Liver (tissue), 7 donors: ENCODE measurements at regions not wholly inside any gene's neighbourhood (a gene's known extent, or its start where the extent isn't known, plus 50 kb on each side); places are given as distances from the start of the nearest gene placed in this dataset.

ENCODE experiments used
- DNase-seq: peaks from one replicate; pipeline ENCODE4 v3.0.0-alpha.2; 2017; ENCODE audit warnings: low spot score
- H3K27ac ChIP-seq, 2 donors: one replicate each; pipeline ENCODE4 v1.7.0; 2013; ENCODE audit warnings: inconsistent platforms in 2 of 2, low read length in 2 of 2, control low read depth in 1 of 2, low read depth in 1 of 2, mild to moderate bottlenecking in 1 of 2
- H3K27me3 ChIP-seq, 4 donors: one replicate each; pipeline versions ENCODE4 v1.6.1 to v1.7.0; 2013; ENCODE audit warnings: low read length in 3 of 4, inconsistent platforms in 1 of 4, mild to moderate bottlenecking in 1 of 4, moderate library complexity in 1 of 4; ENCODE audit not compliant: control insufficient read depth in 4 of 4, insufficient read depth in 4 of 4
- H3K36me3 ChIP-seq, 4 donors: one replicate each; pipeline versions ENCODE4 v1.6.1 to v1.7.0; 2013; ENCODE audit warnings: low read length in 3 of 4, mild to moderate bottlenecking in 3 of 4, low read depth in 1 of 4, moderate library complexity in 1 of 4; ENCODE audit not compliant: control insufficient read depth in 4 of 4, insufficient read depth in 3 of 4
- H3K4me1 ChIP-seq, 4 donors: one replicate each; pipeline versions ENCODE4 v1.6.1 to v1.7.0; 2013; ENCODE audit warnings: low read length in 3 of 4, mild to moderate bottlenecking in 3 of 4, moderate library complexity in 1 of 4; ENCODE audit not compliant: control insufficient read depth in 4 of 4, insufficient read depth in 4 of 4
- H3K4me3 ChIP-seq, 3 donors: one replicate each; pipeline versions ENCODE4 v1.6.1 to v1.7.0; 2013; ENCODE audit warnings: low read length in 3 of 3, control low read depth in 1 of 3, low read depth in 1 of 3, mild to moderate bottlenecking in 1 of 3
- H3K9ac ChIP-seq, 2 donors: one replicate each; pipeline ENCODE4 v1.7.0; 2013; ENCODE audit warnings: low read length in 2 of 2, mild to moderate bottlenecking in 2 of 2, moderate library complexity in 2 of 2, control low read depth in 1 of 2, low read depth in 1 of 2
- H3K9me3 ChIP-seq, 4 donors: one replicate each; pipeline versions ENCODE4 v1.6.1 to v1.7.0; 2013; ENCODE audit warnings: low read length in 3 of 4; ENCODE audit not compliant: control insufficient read depth in 4 of 4
- ATF3 ChIP-seq: IDR thresholded peaks from 2 replicates; pipeline ENCODE4 v1.6.1; 2016; ENCODE audit warnings: antibody characterized with exemption
- CTCF ChIP-seq: fragments of 150-350 bp; IDR thresholded peaks from 2 replicates; pipeline ENCODE4 v1.5.1; 2017; ENCODE audit warnings: improper control_type of control experiment, low read depth, low read length; ENCODE audit not compliant: missing input control
- EGR1 ChIP-seq, 2 donors: IDR thresholded peaks; 2 replicates each; pipeline ENCODE4 v1.6.1; 2016 to 2018; ENCODE audit warnings: antibody characterized with exemption in 2 of 2, low read depth in 2 of 2
- FOXA1 ChIP-seq: IDR thresholded peaks from 2 replicates; pipeline ENCODE4 v1.6.1; 2016; ENCODE audit warnings: antibody characterized with exemption
- FOXA2 ChIP-seq: IDR thresholded peaks from 2 replicates; pipeline ENCODE4 v1.6.1; 2016; ENCODE audit warnings: antibody characterized with exemption
- GABPA ChIP-seq, 2 donors: IDR thresholded peaks in 1 of 2; conservative IDR thresholded peaks in 1 of 2; 2 replicates each; pipeline ENCODE4 v1.6.1; 2016; ENCODE audit warnings: antibody characterized with exemption in 2 of 2, mild to moderate bottlenecking in 1 of 2, moderate library complexity in 1 of 2
- HNF4A ChIP-seq, 2 donors: conservative IDR thresholded peaks; 2 replicates each; pipeline ENCODE4 v1.6.1; 2016; ENCODE audit warnings: antibody characterized with exemption in 2 of 2, mild to moderate bottlenecking in 2 of 2
- HNF4G ChIP-seq: IDR thresholded peaks from 2 replicates; pipeline ENCODE4 v1.6.1; 2016; ENCODE audit warnings: antibody characterized with exemption
- JUND ChIP-seq, 2 donors: IDR thresholded peaks; 2 replicates each; pipeline ENCODE4 v1.6.1; 2016; ENCODE audit warnings: antibody characterized with exemption in 2 of 2
- MAX ChIP-seq: IDR thresholded peaks from 2 replicates; pipeline ENCODE4 v1.6.1; 2016; ENCODE audit warnings: antibody characterized with exemption
- NR2F2 ChIP-seq: IDR thresholded peaks from 2 replicates; pipeline ENCODE4 v1.6.1; 2016; ENCODE audit warnings: antibody characterized with exemption
- RAD21 ChIP-seq, 2 donors: IDR thresholded peaks; 2 replicates each; pipeline ENCODE4 v1.6.1; 2016; ENCODE audit warnings: antibody characterized with exemption in 2 of 2, mild to moderate bottlenecking in 2 of 2
- REST ChIP-seq: IDR thresholded peaks from 2 replicates; pipeline ENCODE4 v1.6.1; 2016; ENCODE audit warnings: antibody characterized with exemption, mild to moderate bottlenecking
- RXRA ChIP-seq, 2 donors: IDR thresholded peaks; 2 replicates each; pipeline ENCODE4 v1.6.1; 2017 to 2018; ENCODE audit warnings: antibody characterized with exemption in 2 of 2, mild to moderate bottlenecking in 1 of 2
- SP1 ChIP-seq: IDR thresholded peaks from 2 replicates; pipeline ENCODE4 v1.6.1; 2018; ENCODE audit warnings: antibody characterized with exemption, mild to moderate bottlenecking
- YY1 ChIP-seq: IDR thresholded peaks from 2 replicates; pipeline ENCODE4 v1.6.1; 2016; ENCODE audit warnings: antibody characterized with exemption, mild to moderate bottlenecking
- ZBTB33 ChIP-seq: IDR thresholded peaks from 2 replicates; pipeline ENCODE4 v1.6.1; 2016; ENCODE audit warnings: antibody characterized with exemption
- donor health status: healthy.
- donor health status: healthy.
- donor health status: healthy.
- donor health status: healthy.

- TF ChIP-seq REST (peak; percentile 22), ATF3 (no peak), SP1 (no peak)
Measured at GRCh38 chr17:52824542-52824941, 666.0 kb upstream of the CA10 start (continued).

- no peaks in the 10 kb centered on the region for H3K9me3 ChIP-seq
- H3K27me3 ChIP-seq = no peaks in the 10 kb centered on the region
- no peak overlapping the region for H3K4me3 ChIP-seq
- H3K9ac ChIP-seq = no peak overlapping the region
- H3K4me1 ChIP-seq = peaks cover 6 to 18% (median 12%) of the 10 kb centered on the region in 4 donors
- H3K36me3 ChIP-seq = no peaks in the 10 kb centered on the region
- no peak for DNase-seq
- no peak for TF ChIP-seq RAD21 (IDR thresholded peaks at IDR 0.05)
- TF ChIP-seq NR2F2 = no peak
- TF ChIP-seq FOXA2 = no peak
- no peak for TF ChIP-seq HNF4G
- peak in 1 of 2 donors; percentile 49 for TF ChIP-seq HNF4A (conservative IDR thresholded peaks at IDR 0.05)
- TF ChIP-seq JUND (IDR thresholded peaks at IDR 0.05) = no peak
- TF ChIP-seq YY1 = peak; percentile 52
- TF ChIP-seq MAX = no peak
- no peak for TF ChIP-seq GABPA (IDR thresholded peaks at IDR 0.05 in 1 of 2, conservative IDR thresholded peaks at IDR 0.05 in 1 of 2)
- TF ChIP-seq REST = no peak
- no peak for TF ChIP-seq SP1
- no peak for TF ChIP-seq ZBTB33
- TF ChIP-seq FOXA1 = no peak
- TF ChIP-seq CTCF = peak; percentile 10
- peak in 1 of 2 donors; percentile 46 for TF ChIP-seq RXRA (IDR thresholded peaks at IDR 0.05)
- no peak for TF ChIP-seq EGR1 (IDR thresholded peaks at IDR 0.05; ENCODE audit: low read depth in 2 of 2)
- no peak overlapping the region for H3K27ac ChIP-seq
Measured at GRCh38 chr17:52823155-52823554, 664.6 kb upstream of the CA10 start.
